ENCODE measurements at regions not wholly inside any gene's neighbourhood (a gene's known extent, or its start where the extent isn't known, plus 50 kb on each side); places are given as distances from the start of the nearest gene placed in this dataset.
A peak's percentile ranks its signal among the peaks of the same experiment; 100 is the strongest.

DNA sequence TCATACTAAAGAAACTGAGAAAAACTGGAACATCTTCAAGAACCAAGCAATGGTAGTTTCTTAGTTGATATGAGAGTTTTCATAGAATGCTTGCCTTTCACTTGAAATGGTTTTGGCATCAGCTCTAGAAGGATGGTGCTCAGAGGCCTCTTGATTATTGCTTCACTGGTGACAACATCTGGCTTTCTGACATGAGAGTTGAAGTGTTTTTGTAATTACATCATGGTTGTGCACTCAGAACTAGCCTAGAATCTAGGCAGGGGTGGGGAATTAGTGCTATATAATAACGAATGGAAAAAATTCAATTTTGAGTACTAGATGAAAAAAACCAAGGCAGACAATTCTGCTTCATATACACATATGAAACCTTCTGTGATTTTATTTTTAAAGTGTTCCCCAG lies 172.8 kb upstream of the LMNTD1 start:
- no peak for TF ChIP-seq CTCF (IDR thresholded peaks at IDR 0.05; ENCODE audit: low read depth, low read length)
- DNase-seq (ENCODE audit: low read depth, low spot score) = peak; percentile 16
- H3K4me3 ChIP-seq (ENCODE audit: low read depth, low read length) = no peak overlapping the region
- in situ Hi-C loops (cut with HindIII; ENCODE audit: low sequenced_read_pairs) = no loop called here

DNA sequence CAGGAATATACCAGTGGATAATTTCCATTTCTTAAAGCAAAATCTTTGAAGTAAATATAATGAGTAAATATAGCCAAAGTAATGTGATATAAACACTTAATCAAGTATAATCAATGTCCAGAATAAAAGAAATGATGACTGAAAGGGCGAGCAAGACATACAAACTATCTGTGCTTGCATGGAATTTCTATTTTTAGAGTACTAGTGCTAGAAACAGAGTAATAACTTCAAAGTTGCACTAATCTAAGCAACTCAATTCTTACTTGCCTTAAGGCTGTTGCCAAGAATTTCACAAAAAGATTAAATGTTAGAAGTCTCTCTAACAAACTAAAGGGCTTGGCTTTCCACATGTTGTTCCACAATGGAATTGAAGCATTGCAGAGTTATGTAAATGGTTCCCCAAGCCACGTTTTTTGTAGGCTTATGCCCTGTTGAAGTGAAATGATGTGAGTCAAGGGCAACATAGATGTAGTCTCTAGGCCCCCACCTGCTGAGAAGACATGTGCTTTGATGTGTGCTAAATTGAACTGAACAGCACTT lies 175.0 kb upstream of the LMNTD1 start:
- no peak for DNase-seq (ENCODE audit: low read depth, low spot score)
- H3K4me3 ChIP-seq (ENCODE audit: low read depth, low read length) = no peak overlapping the region
- no peak for TF ChIP-seq CTCF (IDR thresholded peaks at IDR 0.05; ENCODE audit: low read depth, low read length)
- in situ Hi-C loops (cut with HindIII; ENCODE audit: low sequenced_read_pairs) = no loop called here

- TF ChIP-seq CTCF (IDR thresholded peaks at IDR 0.05; ENCODE audit: low read depth, low read length) = no peak
- no peak for DNase-seq (ENCODE audit: low read depth, low spot score)
- in situ Hi-C loops (cut with HindIII; ENCODE audit: low sequenced_read_pairs) = no loop called here
- no peak overlapping the region for H3K4me3 ChIP-seq (ENCODE audit: low read depth, low read length)
Observed at GRCh38 chr12:25730489-25731349, 177.6 kb upstream of the LMNTD1 start.

DNA sequence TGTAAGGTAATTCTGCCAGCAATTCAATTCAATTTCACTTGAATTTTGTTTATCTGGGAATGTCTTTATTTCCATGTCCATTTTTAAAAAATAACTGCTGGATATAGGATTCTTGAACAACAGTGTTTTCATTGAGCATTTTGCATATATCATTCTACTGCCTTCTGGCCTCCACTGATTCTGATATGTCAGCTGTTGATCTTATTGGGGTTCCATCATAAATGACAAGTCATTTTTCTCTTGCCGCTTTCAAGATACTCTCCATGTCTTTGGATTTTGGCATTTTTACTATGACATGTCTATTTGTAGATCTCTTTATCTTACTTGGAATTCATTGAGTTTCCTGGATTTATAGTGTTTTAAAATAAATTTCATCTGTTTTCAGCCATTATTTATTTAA lies 180.5 kb upstream of the LMNTD1 start:
- H3K4me3 ChIP-seq (ENCODE audit: low read depth, low read length) = no peak overlapping the region
- in situ Hi-C loops (cut with HindIII; ENCODE audit: low sequenced_read_pairs) = no loop called here
- no peak for DNase-seq (ENCODE audit: low read depth, low spot score)
- TF ChIP-seq CTCF (IDR thresholded peaks at IDR 0.05; ENCODE audit: low read depth, low read length) = no peak

DNA sequence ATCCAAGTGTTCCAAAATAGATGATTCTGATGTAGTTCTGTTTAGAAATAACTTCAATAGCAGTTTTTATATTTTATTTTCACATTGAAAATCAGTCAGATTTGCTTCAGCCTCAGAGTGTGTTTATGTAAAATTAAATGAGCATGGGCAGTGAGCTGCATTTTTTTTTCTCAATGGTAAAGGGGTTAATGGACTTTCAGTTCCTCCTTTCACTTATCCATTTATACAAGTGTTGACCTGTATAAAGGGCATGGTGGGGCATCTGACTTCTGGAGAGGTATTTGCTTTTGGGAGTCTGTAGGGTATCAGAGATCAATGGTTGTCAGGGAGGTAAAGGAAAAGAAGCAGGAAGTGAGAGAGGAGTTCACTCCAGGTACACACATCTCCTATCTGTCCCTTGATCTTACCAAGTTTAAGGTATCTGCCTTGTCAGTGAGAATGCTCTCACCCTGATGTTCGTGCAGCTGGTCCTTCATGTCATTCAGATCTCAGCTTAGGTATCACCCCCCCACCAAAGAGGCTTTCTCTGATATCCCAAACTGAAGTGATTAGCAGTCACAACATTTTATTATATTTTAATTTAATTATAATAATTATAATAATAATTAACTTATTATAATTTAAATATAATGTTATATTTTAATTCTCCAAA lies 181.6 kb upstream of the LMNTD1 start:
- in situ Hi-C loops (cut with HindIII; ENCODE audit: low sequenced_read_pairs) = no loop called here
- DNase-seq (ENCODE audit: low read depth, low spot score) = no peak
- H3K4me3 ChIP-seq (ENCODE audit: low read depth, low read length) = no peak overlapping the region
- no peak for TF ChIP-seq CTCF (IDR thresholded peaks at IDR 0.05; ENCODE audit: low read depth, low read length)

DNA sequence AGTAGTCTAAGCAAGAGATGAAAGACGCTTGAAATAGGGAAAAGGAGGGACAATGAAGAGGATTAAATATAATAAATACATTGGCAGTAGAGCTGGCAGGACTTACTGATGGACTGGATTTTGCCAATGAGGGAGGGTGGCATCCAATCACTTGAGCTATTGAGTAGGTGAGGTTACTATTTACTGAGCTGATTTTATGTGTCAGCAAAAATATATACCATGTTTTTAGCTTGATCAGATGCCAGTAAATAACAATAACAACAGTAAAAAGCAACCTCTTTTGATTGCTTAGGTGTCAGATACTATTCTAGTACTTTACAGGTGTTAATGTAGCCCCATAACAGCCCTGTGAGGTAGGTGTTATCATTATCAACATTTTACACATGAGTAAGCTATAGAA lies 187.5 kb upstream of the LMNTD1 start:
- no peak overlapping the region for H3K4me3 ChIP-seq (ENCODE audit: low read depth, low read length)
- in situ Hi-C loops (cut with HindIII; ENCODE audit: low sequenced_read_pairs) = no loop called here
- no peak for TF ChIP-seq CTCF (IDR thresholded peaks at IDR 0.05; ENCODE audit: low read depth, low read length)
- no peak for DNase-seq (ENCODE audit: low read depth, low spot score)
